Osteocyte (in vitro differentiated cells): ENCODE measurements at regions not wholly inside any gene's neighbourhood (a gene's known extent, or its start where the extent isn't known, plus 50 kb on each side); places are given as distances from the start of the nearest gene placed in this dataset.

Experiments
- DNase-seq: peaks from one replicate; pipeline ENCODE4 v3.0.0; 2021; ENCODE audit warnings: mixed read lengths; ENCODE audit not compliant: unreplicated experiment; ENCODE audit errors: extremely low spot score
- H3K27ac Mint-ChIP-seq: one replicate; pipeline ENCODE4 v1.8.0; 2021; ENCODE audit warnings: mild to moderate bottlenecking, mixed read lengths; ENCODE audit not compliant: unreplicated experiment
- H3K27me3 Mint-ChIP-seq: one replicate; pipeline ENCODE4 v1.8.0; 2021; ENCODE audit warnings: mixed read lengths; ENCODE audit not compliant: unreplicated experiment
- H3K36me3 Mint-ChIP-seq: one replicate; pipeline ENCODE4 v1.8.0; 2021; ENCODE audit warnings: mixed read lengths; ENCODE audit not compliant: unreplicated experiment
- H3K4me1 Mint-ChIP-seq: one replicate; pipeline ENCODE4 v1.8.0; 2021; ENCODE audit warnings: mixed read lengths; ENCODE audit not compliant: unreplicated experiment
- H3K4me3 Mint-ChIP-seq: one replicate; pipeline ENCODE4 v1.8.0; 2021; ENCODE audit warnings: mild to moderate bottlenecking, moderate library complexity, mixed read lengths; ENCODE audit not compliant: unreplicated experiment
- H3K9me3 Mint-ChIP-seq: one replicate; pipeline ENCODE4 v1.8.0; 2021; ENCODE audit warnings: mixed read lengths; ENCODE audit not compliant: unreplicated experiment
- TF ChIP-seq, protein P1 (sequence below): fragments of 200-600 bp; sonication (generic); IDR thresholded peaks from 2 replicates; pipeline ENCODE4 v1.5.0; 2021; ENCODE audit warnings: antibody characterized with exemption, mild to moderate bottlenecking, moderate library complexity

DNA sequence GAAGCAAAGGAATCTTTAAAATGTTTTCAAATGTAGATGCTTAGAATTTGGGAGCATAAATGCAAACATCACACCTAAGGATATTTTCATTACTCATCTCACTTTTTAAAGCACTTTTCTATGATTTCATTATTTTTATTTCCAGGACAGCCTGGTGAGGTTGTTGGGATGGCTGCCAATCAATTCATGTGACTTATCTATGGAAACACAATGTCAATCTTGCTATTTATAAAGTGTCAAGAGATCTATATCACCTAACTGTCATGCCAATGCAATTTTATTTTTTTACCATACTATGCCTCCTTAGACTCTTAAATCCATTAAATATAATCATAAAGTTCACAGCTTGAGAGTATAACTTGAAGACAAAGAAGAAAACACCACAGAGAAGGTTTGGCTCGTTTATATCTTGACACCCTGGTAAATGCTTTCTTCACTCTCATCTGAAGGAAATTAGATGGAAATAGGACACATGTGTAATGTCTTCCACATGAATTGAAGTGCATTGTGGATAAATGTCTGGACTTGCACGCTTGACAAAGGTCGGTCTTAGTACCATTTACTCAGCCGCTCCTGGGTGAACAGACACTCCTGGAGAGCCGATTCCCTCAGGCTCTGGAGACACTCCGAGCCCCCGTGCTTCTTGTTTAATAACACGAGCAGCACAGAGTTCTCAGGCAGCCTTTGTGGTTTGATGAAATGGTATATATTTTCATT lies 425.7 kb upstream of the FAT1 start:
- no peak overlapping the region for H3K4me3 Mint-ChIP-seq
- peaks cover 6% of the 10 kb centered on the region for H3K9me3 Mint-ChIP-seq
- H3K36me3 Mint-ChIP-seq = no peaks in the 10 kb centered on the region
- peaks cover 19% of the 10 kb centered on the region for H3K4me1 Mint-ChIP-seq
- DNase-seq = no peak
- H3K27ac Mint-ChIP-seq = peak overlapping the region; percentile 6
- TF ChIP-seq, protein P1, sequence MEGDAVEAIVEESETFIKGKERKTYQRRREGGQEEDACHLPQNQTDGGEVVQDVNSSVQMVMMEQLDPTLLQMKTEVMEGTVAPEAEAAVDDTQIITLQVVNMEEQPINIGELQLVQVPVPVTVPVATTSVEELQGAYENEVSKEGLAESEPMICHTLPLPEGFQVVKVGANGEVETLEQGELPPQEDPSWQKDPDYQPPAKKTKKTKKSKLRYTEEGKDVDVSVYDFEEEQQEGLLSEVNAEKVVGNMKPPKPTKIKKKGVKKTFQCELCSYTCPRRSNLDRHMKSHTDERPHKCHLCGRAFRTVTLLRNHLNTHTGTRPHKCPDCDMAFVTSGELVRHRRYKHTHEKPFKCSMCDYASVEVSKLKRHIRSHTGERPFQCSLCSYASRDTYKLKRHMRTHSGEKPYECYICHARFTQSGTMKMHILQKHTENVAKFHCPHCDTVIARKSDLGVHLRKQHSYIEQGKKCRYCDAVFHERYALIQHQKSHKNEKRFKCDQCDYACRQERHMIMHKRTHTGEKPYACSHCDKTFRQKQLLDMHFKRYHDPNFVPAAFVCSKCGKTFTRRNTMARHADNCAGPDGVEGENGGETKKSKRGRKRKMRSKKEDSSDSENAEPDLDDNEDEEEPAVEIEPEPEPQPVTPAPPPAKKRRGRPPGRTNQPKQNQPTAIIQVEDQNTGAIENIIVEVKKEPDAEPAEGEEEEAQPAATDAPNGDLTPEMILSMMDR = no peak
- H3K27me3 Mint-ChIP-seq = no peaks in the 10 kb centered on the region

DNA sequence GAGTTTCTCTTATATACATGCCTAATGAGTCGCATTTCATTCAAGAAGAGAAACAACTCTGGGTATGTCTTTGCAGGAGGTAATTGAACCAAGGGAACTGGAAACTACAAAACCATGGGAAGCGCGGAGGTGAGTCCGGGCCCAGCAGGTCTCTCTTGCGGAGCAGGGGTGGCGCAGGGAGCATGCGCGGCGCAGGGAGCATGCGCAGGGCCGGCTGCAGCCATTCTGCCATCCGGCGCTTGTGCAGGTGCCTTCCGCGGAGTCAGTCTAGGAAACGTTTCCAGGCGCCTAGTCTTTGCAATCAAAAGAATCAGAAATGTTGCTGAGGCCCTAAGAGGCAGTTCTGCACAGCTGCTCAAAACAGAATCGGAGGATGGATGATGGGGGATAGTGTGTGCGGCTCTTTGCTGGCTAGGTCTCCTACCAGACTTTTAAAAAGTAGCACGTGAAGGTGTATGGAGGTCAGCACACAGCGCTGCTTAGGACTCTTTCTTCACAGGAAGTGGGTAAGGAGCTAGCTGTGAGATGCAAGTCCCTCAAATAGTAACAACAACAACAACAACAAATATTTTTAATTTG lies 433.8 kb upstream of the FAT1 start:
- peaks cover 13% of the 10 kb centered on the region for H3K9me3 Mint-ChIP-seq
- no peak for DNase-seq
- no peaks in the 10 kb centered on the region for H3K27me3 Mint-ChIP-seq
- H3K27ac Mint-ChIP-seq = no peak overlapping the region
- TF ChIP-seq, protein P1 = no peak
- no peaks in the 10 kb centered on the region for H3K36me3 Mint-ChIP-seq
- no peak overlapping the region for H3K4me3 Mint-ChIP-seq
- peaks cover 3% of the 10 kb centered on the region for H3K4me1 Mint-ChIP-seq

DNA sequence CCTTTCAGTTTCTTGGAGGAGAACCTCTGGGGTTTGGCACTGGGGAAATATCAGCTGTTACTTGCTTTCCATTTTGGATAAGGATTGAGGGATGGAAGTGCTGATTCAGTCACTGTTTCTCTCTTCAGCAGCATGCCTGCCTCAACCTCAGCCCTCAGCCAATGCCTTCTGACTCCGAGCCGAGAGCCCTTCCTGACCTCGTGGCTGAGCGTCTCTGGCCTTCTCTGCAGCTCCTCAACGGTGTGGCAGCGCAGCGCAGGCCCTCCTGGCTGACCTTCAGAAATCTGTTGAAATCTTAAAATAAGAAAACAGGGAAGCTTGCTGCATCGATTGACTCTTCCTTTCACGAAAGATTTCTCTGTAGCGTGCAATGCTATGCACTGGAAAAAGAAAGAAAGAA lies 434.3 kb upstream of the FAT1 start:
- no peaks in the 10 kb centered on the region for H3K27me3 Mint-ChIP-seq
- no peak overlapping the region for H3K27ac Mint-ChIP-seq
- no peaks in the 10 kb centered on the region for H3K36me3 Mint-ChIP-seq
- no peak overlapping the region for H3K4me3 Mint-ChIP-seq
- H3K4me1 Mint-ChIP-seq = peaks cover 3% of the 10 kb centered on the region
- H3K9me3 Mint-ChIP-seq = peaks cover 13% of the 10 kb centered on the region
- DNase-seq = no peak
- TF ChIP-seq, protein P1 = no peak

DNA sequence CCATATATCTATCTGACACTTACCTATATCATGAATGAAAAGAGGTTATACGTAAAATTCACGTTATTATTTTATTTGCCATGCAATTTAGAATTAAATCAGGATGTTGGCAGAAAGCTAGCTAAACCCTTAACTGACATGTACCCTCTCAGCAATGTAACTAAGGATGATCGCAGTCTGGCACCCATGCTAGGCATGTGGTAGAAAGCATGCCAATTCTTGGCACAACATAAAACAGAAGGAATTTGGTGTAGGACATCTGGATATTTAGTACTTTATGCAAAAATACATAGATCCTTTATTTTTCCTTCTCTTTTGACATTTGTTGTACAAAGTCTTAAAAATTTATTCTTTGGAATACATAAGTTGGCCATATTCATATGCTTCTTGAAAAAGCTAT lies 436.8 kb upstream of the FAT1 start:
- DNase-seq = no peak
- no peak overlapping the region for H3K4me3 Mint-ChIP-seq
- H3K27me3 Mint-ChIP-seq = no peaks in the 10 kb centered on the region
- no peaks in the 10 kb centered on the region for H3K36me3 Mint-ChIP-seq
- TF ChIP-seq, protein P1 = no peak
- peaks cover 3% of the 10 kb centered on the region for H3K4me1 Mint-ChIP-seq
- peaks cover 10% of the 10 kb centered on the region for H3K9me3 Mint-ChIP-seq
- no peak overlapping the region for H3K27ac Mint-ChIP-seq

DNA sequence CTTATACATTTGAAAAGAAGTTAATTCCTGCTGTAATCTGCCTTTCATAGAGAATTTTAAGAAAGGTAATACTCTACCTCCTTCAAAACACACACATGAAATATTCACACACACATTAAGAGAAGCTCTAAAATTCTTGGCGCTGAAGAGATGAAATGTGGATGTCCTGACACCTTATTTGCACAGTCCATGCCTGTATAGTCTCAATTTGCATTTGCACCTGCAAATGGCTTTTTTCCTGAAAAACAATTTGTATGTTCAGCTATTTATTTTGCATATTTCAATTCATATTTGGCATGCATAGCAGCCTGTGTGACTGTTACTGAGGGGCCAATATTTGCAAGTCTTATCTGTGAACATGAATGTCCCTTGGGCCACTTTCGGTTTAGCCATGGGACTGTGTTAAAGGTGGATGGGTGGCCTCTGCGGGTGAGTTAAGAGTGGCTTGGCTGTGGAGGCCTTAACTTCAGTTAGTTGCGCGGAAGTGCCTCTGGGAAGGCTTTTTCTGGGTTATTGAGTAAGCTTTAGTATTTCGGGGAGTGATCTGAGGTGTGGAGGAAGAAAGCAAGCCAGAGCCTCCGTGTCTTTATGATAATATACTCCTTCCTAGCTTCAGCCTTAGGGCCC lies 443.3 kb upstream of the FAT1 start:
- no peaks in the 10 kb centered on the region for H3K27me3 Mint-ChIP-seq

More for the DNA sequence above, 443.3 kb upstream of the FAT1 start:
- TF ChIP-seq, protein P1 = no peak
- no peak for DNase-seq
- no peaks in the 10 kb centered on the region for H3K36me3 Mint-ChIP-seq
- H3K4me3 Mint-ChIP-seq = no peak overlapping the region
- no peak overlapping the region for H3K27ac Mint-ChIP-seq
- peaks cover 13% of the 10 kb centered on the region for H3K4me1 Mint-ChIP-seq
- no peaks in the 10 kb centered on the region for H3K9me3 Mint-ChIP-seq
